ENCODE measurements at regions not wholly inside any gene's neighbourhood (a gene's known extent, or its start where the extent isn't known, plus 50 kb on each side); places are given as distances from the start of the nearest gene placed in this dataset.

- Histone ChIP-seq H3K9ac (ENCODE audit: control insufficient read depth, insufficient read depth, low read length) (no peak overlapping the region), H3K4me1 (ENCODE audit: control insufficient read depth, insufficient read depth, low read length) (no peaks in the 10 kb centered on the region), H3K4me2 (ENCODE audit: control insufficient read depth, insufficient read depth) (no peak overlapping the region), H2AFZ (ENCODE audit: control insufficient read depth, low read depth, low read length) (no peak overlapping the region), H3K4me3 (no peak overlapping the region), H3K36me3 (ENCODE audit: control insufficient read depth in 2 of 2, insufficient read depth in 2 of 2, low read length in 1 of 2) (no peaks in the 10 kb centered on the region), H4K20me1 (ENCODE audit: control insufficient read depth, insufficient read depth) (no peaks in the 10 kb centered on the region), H3K27me3 (replicated peaks in 1 of 2; ENCODE audit: control insufficient read depth in 2 of 2, insufficient read depth in 2 of 2, low read length in 1 of 2) (no peaks in the 10 kb centered on the region), H3K79me2 (ENCODE audit: control insufficient read depth, insufficient read depth, low read length) (no peaks in the 10 kb centered on the region), H3K27ac (ENCODE audit: control insufficient read depth, insufficient read depth) (no peak overlapping the region), H3K9me3 (replicated peaks; ENCODE audit: control insufficient read depth, insufficient read depth, low read length) (no peaks in the 10 kb centered on the region)
- no peak for DNase-seq (ENCODE audit: low read depth, low spot score)
- no peak for FAIRE-seq
- WGBS (ENCODE audit: insufficient coverage, insufficient replicate concordance, low lambda C conversion rate, missing lambda C conversion rate): 62% methylated on average over 3 of the region's 3 CpGs
- TF ChIP-seq CBX5 (IDR thresholded peaks at IDR 0.05; ENCODE audit: low read depth) (no peak), KAT2A (conservative IDR thresholded peaks at IDR 0.05; ENCODE audit: control insufficient read depth, low read depth, low read length) (no peak), PKNOX1 (IDR thresholded peaks at IDR 0.05) (no peak), TCF12 (IDR thresholded peaks at IDR 0.05; ENCODE audit: low read depth, low read length) (no peak), ZBED1 (IDR thresholded peaks at IDR 0.05; ENCODE audit: borderline replicate concordance) (no peak), GATAD2B (conservative IDR thresholded peaks at IDR 0.05; ENCODE audit: low read depth) (no peak), NFYA (IDR thresholded peaks at IDR 0.05; ENCODE audit: borderline replicate concordance, low read depth, low read length) (no peak), NFXL1 (IDR thresholded peaks at IDR 0.05; ENCODE audit: borderline replicate concordance) (no peak)
- ChIA-PET RAD21 (ENCODE audit: unreplicated experiment) (no interaction called here), SMC1A (ENCODE audit: uncharacterized antibody, unreplicated experiment) (no interaction called here), POLR2A (no interaction called here), CTCF (no interaction called here)
- no TSS peak for BruUV-seq (replicated peaks)
- no peak for ATAC-seq
- in situ Hi-C loops (cut with MboI): no loop called here
- intact Hi-C loops (cut with micrococcal nuclease; ENCODE audit: unreplicated experiment): no loop called here
Observed at GRCh38 chr5:82758881-82759280, 318.3 kb downstream of the TMEM167A start.

- H3K27me3 ChIP-seq (replicated peaks in 1 of 2; ENCODE audit: control insufficient read depth in 2 of 2, insufficient read depth in 2 of 2, low read length in 1 of 2): no peaks in the 10 kb centered on the region
- no peaks in the 10 kb centered on the region for H3K4me1 ChIP-seq (ENCODE audit: control insufficient read depth, insufficient read depth, low read length)
- no peaks in the 10 kb centered on the region for H4K20me1 ChIP-seq (ENCODE audit: control insufficient read depth, insufficient read depth)
- 36% methylated on average over 3 of the region's 3 CpGs for WGBS (ENCODE audit: insufficient coverage, insufficient replicate concordance, low lambda C conversion rate, missing lambda C conversion rate)
- peak; percentile 27 for DNase-seq (ENCODE audit: low read depth, low spot score)
- intact Hi-C loops (cut with micrococcal nuclease; ENCODE audit: unreplicated experiment): no loop called here
- H3K9ac ChIP-seq (ENCODE audit: control insufficient read depth, insufficient read depth, low read length): no peak overlapping the region
- no peaks in the 10 kb centered on the region for H3K79me2 ChIP-seq (ENCODE audit: control insufficient read depth, insufficient read depth, low read length)
- FAIRE-seq: peak; percentile 79
- H3K4me3 ChIP-seq: no peak overlapping the region
- H2AFZ ChIP-seq (ENCODE audit: control insufficient read depth, low read depth, low read length): no peak overlapping the region
- in situ Hi-C loops (cut with MboI): no loop called here
- POLR2A ChIA-PET: no interaction called here
- SMC1A ChIA-PET (ENCODE audit: uncharacterized antibody, unreplicated experiment): no interaction called here
- H3K36me3 ChIP-seq (ENCODE audit: control insufficient read depth in 2 of 2, insufficient read depth in 2 of 2, low read length in 1 of 2): no peaks in the 10 kb centered on the region
- ATAC-seq: peak; percentile 90
- H3K4me2 ChIP-seq (ENCODE audit: control insufficient read depth, insufficient read depth): no peak overlapping the region
- H3K9me3 ChIP-seq (replicated peaks; ENCODE audit: control insufficient read depth, insufficient read depth, low read length): no peaks in the 10 kb centered on the region; the same call in 2 of the 3 replicates
- no peak overlapping the region for H3K27ac ChIP-seq (ENCODE audit: control insufficient read depth, insufficient read depth)
- CTCF ChIA-PET: no interaction called here
- no TSS peak for BruUV-seq (replicated peaks)
- RAD21 ChIA-PET (ENCODE audit: unreplicated experiment): no interaction called here
- TF ChIP-seq LARP7 (IDR thresholded peaks at IDR 0.05) (no peak), BCL11A (IDR thresholded peaks at IDR 0.05; ENCODE audit: low read depth, low read length) (0 out of 2 replicates have a peak, but pooled peaks have one; percentile 26), TCF7 (IDR thresholded peaks at IDR 0.05; ENCODE audit: borderline replicate concordance) (peak; percentile 82), NFIC (IDR thresholded peaks at IDR 0.05; ENCODE audit: low read depth, low read length) (peak; percentile 69), ZNF217 (IDR thresholded peaks at IDR 0.05) (peak; percentile 74; the same call in 1 of the 2 replicates), RUNX3 (IDR thresholded peaks at IDR 0.05; ENCODE audit: low read length) (peak; percentile 93), IKZF2 (IDR thresholded peaks at IDR 0.05) (peak; percentile 29 to 67; a peak in 3 of 4 replicates), JUNB (IDR thresholded peaks at IDR 0.05) (peak; percentile 63), NBN (IDR thresholded peaks at IDR 0.05) (peak; percentile 59; the same call in 1 of the 2 replicates), SPI1 (IDR thresholded peaks at IDR 0.05; ENCODE audit: borderline replicate concordance, insufficient read depth, low read depth, low read length) (peak; percentile 77), DPF2 (IDR thresholded peaks at IDR 0.05) (peak; percentile 30; the same call in 1 of the 2 replicates), MTA2 (IDR thresholded peaks at IDR 0.05; ENCODE audit: low read depth) (peak; percentile 67; the same call in 1 of the 2 replicates), FOS (IDR thresholded peaks at IDR 0.05; ENCODE audit: borderline replicate concordance, extremely low read depth, insufficient read length) (no peak)
Observed at GRCh38 chr5:82754759-82755158, 322.4 kb downstream of the TMEM167A start.

Data from GM12878 (cell line).